ENCODE measurements at regions not wholly inside any gene's neighbourhood (a gene's known extent, or its start where the extent isn't known, plus 50 kb on each side); places are given as distances from the start of the nearest gene placed in this dataset.

DNA sequence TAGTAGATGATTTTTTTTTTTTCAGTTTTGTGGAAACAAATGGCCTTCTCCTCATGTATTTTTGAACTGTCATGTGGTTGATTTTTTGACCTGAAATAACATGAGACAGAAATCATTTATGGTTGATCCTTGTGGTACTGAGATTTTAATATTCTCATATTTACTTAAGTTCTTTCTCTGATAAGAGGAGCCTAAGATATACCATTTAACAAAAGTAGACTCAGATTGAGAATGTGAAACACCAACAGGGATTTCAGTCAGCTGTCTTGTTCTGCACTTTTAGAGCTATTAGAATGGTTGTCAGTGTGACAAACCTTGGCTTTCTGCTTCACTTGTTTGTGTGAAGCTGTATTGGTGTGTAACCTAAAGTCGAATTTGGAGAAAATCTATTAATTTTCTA lies 575.7 kb downstream of the SPOCK3 start:
- H3K27ac ChIP-seq (replicated peaks): no peak overlapping the region
- TF ChIP-seq, protein P1, sequence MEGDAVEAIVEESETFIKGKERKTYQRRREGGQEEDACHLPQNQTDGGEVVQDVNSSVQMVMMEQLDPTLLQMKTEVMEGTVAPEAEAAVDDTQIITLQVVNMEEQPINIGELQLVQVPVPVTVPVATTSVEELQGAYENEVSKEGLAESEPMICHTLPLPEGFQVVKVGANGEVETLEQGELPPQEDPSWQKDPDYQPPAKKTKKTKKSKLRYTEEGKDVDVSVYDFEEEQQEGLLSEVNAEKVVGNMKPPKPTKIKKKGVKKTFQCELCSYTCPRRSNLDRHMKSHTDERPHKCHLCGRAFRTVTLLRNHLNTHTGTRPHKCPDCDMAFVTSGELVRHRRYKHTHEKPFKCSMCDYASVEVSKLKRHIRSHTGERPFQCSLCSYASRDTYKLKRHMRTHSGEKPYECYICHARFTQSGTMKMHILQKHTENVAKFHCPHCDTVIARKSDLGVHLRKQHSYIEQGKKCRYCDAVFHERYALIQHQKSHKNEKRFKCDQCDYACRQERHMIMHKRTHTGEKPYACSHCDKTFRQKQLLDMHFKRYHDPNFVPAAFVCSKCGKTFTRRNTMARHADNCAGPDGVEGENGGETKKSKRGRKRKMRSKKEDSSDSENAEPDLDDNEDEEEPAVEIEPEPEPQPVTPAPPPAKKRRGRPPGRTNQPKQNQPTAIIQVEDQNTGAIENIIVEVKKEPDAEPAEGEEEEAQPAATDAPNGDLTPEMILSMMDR (IDR thresholded peaks at IDR 0.05; ENCODE audit: insufficient read depth, low read length): no peak
- TF ChIP-seq REST (IDR thresholded peaks at IDR 0.05; ENCODE audit: insufficient replicate concordance, low read depth): no peak
- no peak for TF ChIP-seq POLR2AphosphoS5 (IDR thresholded peaks at IDR 0.05; ENCODE audit: low read depth)
- no peak for TF ChIP-seq GABPA (IDR thresholded peaks at IDR 0.05; ENCODE audit: low read depth)
- TF ChIP-seq SPI1 (IDR thresholded peaks at IDR 0.05; ENCODE audit: borderline replicate concordance, low read depth): no peak
- DNase-seq (ENCODE audit: low read depth in 1 of 2, low spot score in 1 of 2): no peak

GRCh38 chr4:166662266-166662843 lies 571.9 kb downstream of the SPOCK3 start:
- H3K27ac ChIP-seq (replicated peaks): no peak overlapping the region
- TF ChIP-seq, protein P1 (IDR thresholded peaks at IDR 0.05; ENCODE audit: insufficient read depth, low read length): no peak
- H3K27me3 ChIP-seq (ENCODE audit: insufficient read depth, poor library complexity, severe bottlenecking): no peaks in the 10 kb centered on the region
- no peak overlapping the region for H3K4me3 ChIP-seq (replicated peaks; ENCODE audit: insufficient read depth, low read length)
- no peak for DNase-seq (ENCODE audit: low read depth in 1 of 2, low spot score in 1 of 2)

More for the DNA sequence above, 575.7 kb downstream of the SPOCK3 start:
- H3K4me3 ChIP-seq (replicated peaks; ENCODE audit: insufficient read depth, low read length): no peak overlapping the region
- H3K27me3 ChIP-seq (ENCODE audit: insufficient read depth, poor library complexity, severe bottlenecking): no peaks in the 10 kb centered on the region

DNA sequence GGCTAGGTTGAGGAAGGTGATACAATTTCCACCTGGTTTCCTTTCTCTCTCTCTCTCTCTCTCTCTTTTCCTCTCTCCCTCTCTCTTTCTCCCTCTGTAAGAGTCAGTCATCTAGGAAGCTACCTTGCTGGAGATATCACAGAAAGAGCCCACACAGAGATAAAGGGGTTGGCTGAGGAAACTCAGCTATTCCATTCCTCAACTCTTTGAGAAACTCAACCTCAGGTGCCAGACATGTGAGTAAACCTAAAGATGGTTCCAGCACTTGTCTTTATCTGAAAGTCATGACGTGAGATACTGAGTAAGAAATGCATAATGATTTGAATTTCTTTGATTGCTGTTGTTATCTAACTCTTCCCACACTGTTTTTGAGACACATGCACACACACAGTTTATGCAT lies 564.0 kb downstream of the SPOCK3 start:
- no peak for TF ChIP-seq POLR2AphosphoS5 (IDR thresholded peaks at IDR 0.05; ENCODE audit: low read depth)
- TF ChIP-seq, protein P1 (IDR thresholded peaks at IDR 0.05; ENCODE audit: insufficient read depth, low read length): no peak
- TF ChIP-seq SPI1 (IDR thresholded peaks at IDR 0.05; ENCODE audit: borderline replicate concordance, low read depth): no peak
- no peak for TF ChIP-seq REST (IDR thresholded peaks at IDR 0.05; ENCODE audit: insufficient replicate concordance, low read depth)
- TF ChIP-seq GABPA (IDR thresholded peaks at IDR 0.05; ENCODE audit: low read depth): no peak
- Histone ChIP-seq H3K27ac (replicated peaks) (no peak overlapping the region), H3K4me3 (replicated peaks; ENCODE audit: insufficient read depth, low read length) (no peak overlapping the region), H3K27me3 (ENCODE audit: insufficient read depth, poor library complexity, severe bottlenecking) (no peaks in the 10 kb centered on the region)
- no peak for DNase-seq (ENCODE audit: low read depth in 1 of 2, low spot score in 1 of 2)

GRCh38 chr4:166673911-166674310 lies 560.4 kb downstream of the SPOCK3 start:
- no peak overlapping the region for H3K4me3 ChIP-seq (replicated peaks; ENCODE audit: insufficient read depth, low read length)
- H3K27me3 ChIP-seq (ENCODE audit: insufficient read depth, poor library complexity, severe bottlenecking): no peaks in the 10 kb centered on the region
- no peak for DNase-seq (ENCODE audit: low read depth in 1 of 2, low spot score in 1 of 2)
- H3K27ac ChIP-seq (replicated peaks): no peak overlapping the region
- TF ChIP-seq POLR2AphosphoS5 (IDR thresholded peaks at IDR 0.05; ENCODE audit: low read depth): no peak
- TF ChIP-seq, protein P1 (IDR thresholded peaks at IDR 0.05; ENCODE audit: insufficient read depth, low read length): no peak
- no peak for TF ChIP-seq GABPA (IDR thresholded peaks at IDR 0.05; ENCODE audit: low read depth)
- TF ChIP-seq REST (IDR thresholded peaks at IDR 0.05; ENCODE audit: insufficient replicate concordance, low read depth): no peak
- TF ChIP-seq SPI1 (IDR thresholded peaks at IDR 0.05; ENCODE audit: borderline replicate concordance, low read depth): no peak

Measured in HL-60 (cell line).